NCI-H1105 (cell line): ENCODE measurements at regions not wholly inside any gene's neighbourhood (a gene's known extent, or its start where the extent isn't known, plus 50 kb on each side); places are given as distances from the start of the nearest gene placed in this dataset.
"Not testable (repeated sequence)": the region's sequence is repeated elsewhere in the genome, so short reads cannot be mapped to it uniquely, and the experiment has no call there.

Experiments
- DNase-seq: peaks from one replicate; lab custom pipeline; 2025; lab: John Stamatoyannopoulos, UW

GRCh38 chr5:102617191-102618187 is 118.7 kb upstream of the SLCO6A1 start:
- DNase-seq = no peak

GRCh38 chr5:102622262-102622661 is 123.5 kb upstream of the SLCO6A1 start:
- no peak for DNase-seq

- no peak for DNase-seq
Observed at GRCh38 chr5:102623329-102624065, 124.7 kb upstream of the SLCO6A1 start.

- DNase-seq = no peak
Observed at GRCh38 chr5:102624405-102624804, 125.6 kb upstream of the SLCO6A1 start.

- no peak for DNase-seq
Observed at GRCh38 chr5:102625468-102625867, 126.7 kb upstream of the SLCO6A1 start.

GRCh38 chr5:102625928-102626327 is 127.1 kb upstream of the SLCO6A1 start:
- DNase-seq = no peak

- no peak for DNase-seq
Observed at GRCh38 chr5:102627315-102627714, 127.8 kb upstream of the PAM start.

GRCh38 chr5:102628441-102629175 is 126.5 kb upstream of the PAM start:
- no peak for DNase-seq

- DNase-seq = no peak
Observed at GRCh38 chr5:102629827-102630605, 125.1 kb upstream of the PAM start.

GRCh38 chr5:102635399-102635798 is 119.7 kb upstream of the PAM start:
- DNase-seq = not testable (repeated sequence)

- no peak for DNase-seq
Observed at GRCh38 chr5:102638316-102638715, 116.8 kb upstream of the PAM start.

GRCh38 chr5:102638912-102639652 is 116.0 kb upstream of the PAM start:
- no peak for DNase-seq

GRCh38 chr5:102649731-102650130 is 105.4 kb upstream of the PAM start:
- DNase-seq = no peak

- no peak for DNase-seq
Observed at GRCh38 chr5:102651466-102651865, 103.6 kb upstream of the PAM start.

GRCh38 chr5:102654559-102655349 is 100.4 kb upstream of the PAM start:
- DNase-seq = no peak

- DNase-seq = no peak
Observed at GRCh38 chr5:102659151-102659550, 96.0 kb upstream of the PAM start.

- no peak for DNase-seq
Observed at GRCh38 chr5:102660111-102660510, 95.0 kb upstream of the PAM start.

- no peak for DNase-seq
Observed at GRCh38 chr5:102663749-102664530, 91.2 kb upstream of the PAM start.
